ENCODE measurements at regions not wholly inside any gene's neighbourhood (a gene's known extent, or its start where the extent isn't known, plus 50 kb on each side); places are given as distances from the start of the nearest gene placed in this dataset.
"Not testable (repeated sequence)": the region's sequence is repeated elsewhere in the genome, so short reads cannot be mapped to it uniquely, and the experiment has no call there.

GRCh38 chr4:81783558-81783957, 311.9 kb upstream of the RASGEF1B start:
- no peaks in the 10 kb centered on the region for H3K9me3 ChIP-seq (ENCODE audit: low read depth)
- H3K9me3 Mint-ChIP-seq, result no peaks in the 10 kb centered on the region
- H3K4me3 Mint-ChIP-seq, result no peak overlapping the region
- no peak overlapping the region for H3K9ac ChIP-seq
- no peaks in the 10 kb centered on the region for H4K20me1 ChIP-seq (ENCODE audit: low read depth)
- no peak overlapping the region for H3K4me2 ChIP-seq
- peaks cover 11% of the 10 kb centered on the region for H3K4me1 Mint-ChIP-seq
- no peaks in the 10 kb centered on the region for H3K27me3 ChIP-seq
- H3K27ac Mint-ChIP-seq, result no peak overlapping the region
- no peak overlapping the region for H3K4me3 ChIP-seq
- no peaks in the 10 kb centered on the region for H3K36me3 Mint-ChIP-seq
- no peaks in the 10 kb centered on the region for H3K79me2 ChIP-seq (ENCODE audit: low read depth)
- H3K4me1 ChIP-seq, result no peaks in the 10 kb centered on the region
- H3K36me3 ChIP-seq, result no peaks in the 10 kb centered on the region
- H3K27me3 Mint-ChIP-seq (ENCODE audit: insufficient read depth, low read depth), result peaks cover 2% of the 10 kb centered on the region
- TF ChIP-seq CTCF (IDR thresholded peaks at IDR 0.05), result no peak
- no peak for TF ChIP-seq EZH2phosphoT487 (IDR thresholded peaks at IDR 0.05)
- TF ChIP-seq EZH2 (IDR thresholded peaks at IDR 0.05), result no peak
- no peak overlapping the region for H3K27ac ChIP-seq
- no peak for DNase-seq (ENCODE audit: low spot score)
- H3F3A ChIP-seq (ENCODE audit: low read depth), result no peaks in the 10 kb centered on the region
- no peak overlapping the region for H2AFZ ChIP-seq (replicated peaks)

- H3K27me3 ChIP-seq, result no peaks in the 10 kb centered on the region
- no peak for DNase-seq (ENCODE audit: low spot score)
- no peaks in the 10 kb centered on the region for H4K20me1 ChIP-seq (ENCODE audit: low read depth)
- H3K27ac ChIP-seq, result no peak overlapping the region
- H3K9me3 ChIP-seq (ENCODE audit: low read depth), result no peaks in the 10 kb centered on the region
- H3K4me2 ChIP-seq, result no peak overlapping the region
- Mint-ChIP-seq H3K4me3 (no peak overlapping the region), H3K27me3 (ENCODE audit: insufficient read depth, low read depth) (peaks cover 5% of the 10 kb centered on the region), H3K9me3 (no peaks in the 10 kb centered on the region), H3K4me1 (peaks cover 11% of the 10 kb centered on the region), H3K27ac (no peak overlapping the region), H3K36me3 (no peaks in the 10 kb centered on the region)
- no peak overlapping the region for H3K9ac ChIP-seq
- no peaks in the 10 kb centered on the region for H3K4me1 ChIP-seq
- no peaks in the 10 kb centered on the region for H3F3A ChIP-seq (ENCODE audit: low read depth)
- no peak for TF ChIP-seq EZH2phosphoT487 (IDR thresholded peaks at IDR 0.05)
- TF ChIP-seq EZH2 (IDR thresholded peaks at IDR 0.05), result no peak
- no peak overlapping the region for H3K4me3 ChIP-seq
- no peaks in the 10 kb centered on the region for H3K36me3 ChIP-seq
- peak overlapping the region; percentile 6 for H2AFZ ChIP-seq (replicated peaks)
- H3K79me2 ChIP-seq (ENCODE audit: low read depth), result no peaks in the 10 kb centered on the region
Observed at GRCh38 chr4:81781799-81782198, 310.1 kb upstream of the RASGEF1B start.

GRCh38 chr4:81777718-81778117, 306.0 kb upstream of the RASGEF1B start:
- not testable (repeated sequence) for H3K4me1 Mint-ChIP-seq; H3K36me3 Mint-ChIP-seq; H3K4me3 ChIP-seq; H3K27me3 ChIP-seq; H3K9me3 ChIP-seq (ENCODE audit: low read depth); DNase-seq (ENCODE audit: low spot score); H3K27ac ChIP-seq; H3K79me2 ChIP-seq (ENCODE audit: low read depth); H3K36me3 ChIP-seq; H3K4me3 Mint-ChIP-seq; H4K20me1 ChIP-seq (ENCODE audit: low read depth); H3K9me3 Mint-ChIP-seq; H3K9ac ChIP-seq; H3K4me1 ChIP-seq; H2AFZ ChIP-seq (replicated peaks); H3K27ac Mint-ChIP-seq; H3F3A ChIP-seq (ENCODE audit: low read depth); H3K27me3 Mint-ChIP-seq (ENCODE audit: insufficient read depth, low read depth); H3K4me2 ChIP-seq

- Histone ChIP-seq H2AFZ (replicated peaks) (no peak overlapping the region), H3K79me2 (ENCODE audit: low read depth) (no peaks in the 10 kb centered on the region), H3K27ac (no peak overlapping the region), H3K9me3 (ENCODE audit: low read depth) (no peaks in the 10 kb centered on the region), H3K4me2 (no peak overlapping the region), H3F3A (ENCODE audit: low read depth) (no peaks in the 10 kb centered on the region), H3K4me3 (no peak overlapping the region), H3K9ac (no peak overlapping the region), H3K36me3 (no peaks in the 10 kb centered on the region), H3K4me1 (no peaks in the 10 kb centered on the region), H3K27me3 (no peaks in the 10 kb centered on the region), H4K20me1 (ENCODE audit: low read depth) (no peaks in the 10 kb centered on the region)
- H3K36me3 Mint-ChIP-seq, result no peaks in the 10 kb centered on the region
- H3K27ac Mint-ChIP-seq, result no peak overlapping the region
- H3K4me1 Mint-ChIP-seq, result no peaks in the 10 kb centered on the region
- no peaks in the 10 kb centered on the region for H3K9me3 Mint-ChIP-seq
- no peak for TF ChIP-seq CTCF (IDR thresholded peaks at IDR 0.05)
- no peak for TF ChIP-seq EZH2phosphoT487 (IDR thresholded peaks at IDR 0.05)
- no peak for TF ChIP-seq EZH2 (IDR thresholded peaks at IDR 0.05)
- peaks cover 3% of the 10 kb centered on the region for H3K27me3 Mint-ChIP-seq (ENCODE audit: insufficient read depth, low read depth)
- DNase-seq (ENCODE audit: low spot score), result no peak
- no peak overlapping the region for H3K4me3 Mint-ChIP-seq
Observed at GRCh38 chr4:81776794-81777193, 305.1 kb upstream of the RASGEF1B start.

Measured in neural progenitor cell (in vitro differentiated cells).